ENCODE measurements at regions not wholly inside any gene's neighbourhood (a gene's known extent, or its start where the extent isn't known, plus 50 kb on each side); places are given as distances from the start of the nearest gene placed in this dataset.

- Histone ChIP-seq H3K9me3 (ENCODE audit: control insufficient read depth, low read length) (peaks cover 7% of the 10 kb centered on the region), H2AFZ (ENCODE audit: low read depth, low read length) (no peak overlapping the region), H2AK5ac (ENCODE audit: low read length, severe bottlenecking) (no peak overlapping the region), H2BK5ac (ENCODE audit: low read depth, low read length, poor library complexity, severe bottlenecking) (no peak overlapping the region), H3K23ac (ENCODE audit: low read length in 2 of 2) (no peak overlapping the region), H3K18ac (ENCODE audit: low read depth in 1 of 2, low read length in 2 of 2) (no peak overlapping the region), H2BK120ac (ENCODE audit: low read depth, low read length) (no peak overlapping the region), H3K79me1 (replicated peaks; ENCODE audit: low read length, poor library complexity, severe bottlenecking) (no peaks in the 10 kb centered on the region), H4K8ac (ENCODE audit: low read length) (no peak overlapping the region), H3K4ac (ENCODE audit: low read depth in 1 of 2, low read length in 2 of 2) (no peak overlapping the region), H3K4me1 (ENCODE audit: control insufficient read depth, insufficient read depth, low read depth, low read length) (no peaks in the 10 kb centered on the region), H3K14ac (ENCODE audit: low read length in 2 of 2) (no peak overlapping the region), H3K27me3 (ENCODE audit: control insufficient read depth in 1 of 2, insufficient read depth in 1 of 2, low read length in 2 of 2) (no peaks in the 10 kb centered on the region), H3K4me2 (ENCODE audit: low read length, poor library complexity, severe bottlenecking) (no peak overlapping the region), H2BK12ac (ENCODE audit: low read length in 2 of 2) (no peak overlapping the region), H4K91ac (ENCODE audit: low read length) (no peak overlapping the region), H2BK15ac (ENCODE audit: low read depth, poor library complexity, severe bottlenecking) (no peak overlapping the region), H3K36me3 (ENCODE audit: control insufficient read depth in 1 of 2, insufficient read depth in 2 of 2, low read depth in 1 of 2, low read length in 2 of 2) (no peaks in the 10 kb centered on the region), H3K4me3 (ENCODE audit: insufficient read depth in 1 of 2, low read depth in 1 of 2, low read length in 2 of 2) (no peak overlapping the region), H3K9ac (ENCODE audit: low read length) (no peak overlapping the region), H3K27ac (ENCODE audit: low read length, poor library complexity, severe bottlenecking) (no peak overlapping the region)
- DNase-seq: no peak
- 67% methylated on average over 1 of the region's 1 CpG for WGBS
These were observed 784.1 kb downstream of the MAT2B start for GRCh38 chr5:164289526-164289925.

DNA sequence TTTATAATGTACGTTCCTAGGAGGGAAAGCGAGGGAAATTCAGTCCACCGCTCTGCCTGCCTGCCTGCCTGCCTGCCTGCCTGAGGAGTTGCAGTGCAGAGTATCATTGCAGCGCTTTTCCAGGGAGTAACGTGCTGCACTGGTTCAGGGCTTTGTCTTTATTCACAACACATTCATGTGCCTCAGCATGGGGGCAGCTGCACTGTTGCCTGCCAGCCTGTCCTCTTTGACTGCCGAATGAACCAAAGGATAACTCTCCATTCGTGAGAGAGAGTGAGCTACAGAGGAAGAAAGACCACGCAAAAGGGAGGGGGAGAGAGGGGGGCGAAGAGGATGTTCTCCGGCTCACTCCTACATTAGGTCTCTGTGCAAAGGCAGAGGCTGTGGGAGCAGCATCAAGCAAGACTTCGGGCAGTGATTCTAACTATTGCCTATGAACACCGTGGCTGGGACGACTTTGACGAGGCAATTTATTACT is 791.2 kb downstream of the MAT2B start:
- no peaks in the 10 kb centered on the region for H3K36me3 ChIP-seq (ENCODE audit: control insufficient read depth in 1 of 2, insufficient read depth in 2 of 2, low read depth in 1 of 2, low read length in 2 of 2)
- H2AFZ ChIP-seq (ENCODE audit: low read depth, low read length): peak overlapping the region; percentile 30
- H2AK5ac ChIP-seq (ENCODE audit: low read length, severe bottlenecking): no peak overlapping the region
- no peak overlapping the region for H4K8ac ChIP-seq (ENCODE audit: low read length)
- no peaks in the 10 kb centered on the region for H3K9me3 ChIP-seq (ENCODE audit: control insufficient read depth, low read length)
- peak overlapping the region in 1 of 2 experiments; percentile 16 for H3K18ac ChIP-seq (ENCODE audit: low read depth in 1 of 2, low read length in 2 of 2)
- no peak overlapping the region for H2BK5ac ChIP-seq (ENCODE audit: low read depth, low read length, poor library complexity, severe bottlenecking)
- H3K4me1 ChIP-seq (ENCODE audit: control insufficient read depth, insufficient read depth, low read depth, low read length): no peaks in the 10 kb centered on the region
- H3K4me2 ChIP-seq (ENCODE audit: low read length, poor library complexity, severe bottlenecking): peak overlapping the region; percentile 40
- no peak overlapping the region for H3K23ac ChIP-seq (ENCODE audit: low read length in 2 of 2)
- peak; percentile 22 for DNase-seq
- no peaks in the 10 kb centered on the region for H3K27me3 ChIP-seq (ENCODE audit: control insufficient read depth in 1 of 2, insufficient read depth in 1 of 2, low read length in 2 of 2)
- H3K79me1 ChIP-seq (replicated peaks; ENCODE audit: low read length, poor library complexity, severe bottlenecking): no peaks in the 10 kb centered on the region
- no peak overlapping the region for H4K91ac ChIP-seq (ENCODE audit: low read length)
- WGBS: 9% methylated on average over 14 of the region's 14 CpGs
- H3K9ac ChIP-seq (ENCODE audit: low read length): peak overlapping the region; percentile 75
- H2BK120ac ChIP-seq (ENCODE audit: low read depth, low read length): no peak overlapping the region
- H2BK12ac ChIP-seq (ENCODE audit: low read length in 2 of 2): no peak overlapping the region
- H3K27ac ChIP-seq (ENCODE audit: low read length, poor library complexity, severe bottlenecking): no peak overlapping the region
- no peak overlapping the region for H2BK15ac ChIP-seq (ENCODE audit: low read depth, poor library complexity, severe bottlenecking)
- peak overlapping the region in 1 of 2 experiments; percentile 80 for H3K4me3 ChIP-seq (ENCODE audit: insufficient read depth in 1 of 2, low read depth in 1 of 2, low read length in 2 of 2)
- H3K4ac ChIP-seq (ENCODE audit: low read depth in 1 of 2, low read length in 2 of 2): no peak overlapping the region
- H3K14ac ChIP-seq (ENCODE audit: low read length in 2 of 2): peak overlapping the region in 1 of 2 experiments; percentile 53

- no peak overlapping the region for H2BK12ac ChIP-seq (ENCODE audit: low read length in 2 of 2)
- no peak overlapping the region for H3K4ac ChIP-seq (ENCODE audit: low read depth in 1 of 2, low read length in 2 of 2)
- H2BK120ac ChIP-seq (ENCODE audit: low read depth, low read length): no peak overlapping the region
- no peaks in the 10 kb centered on the region for H3K9me3 ChIP-seq (ENCODE audit: control insufficient read depth, low read length)
- H3K27ac ChIP-seq (ENCODE audit: low read length, poor library complexity, severe bottlenecking): no peak overlapping the region
- H3K4me3 ChIP-seq (ENCODE audit: insufficient read depth in 1 of 2, low read depth in 1 of 2, low read length in 2 of 2): peak overlapping the region in 1 of 2 experiments; percentile 80
- H3K27me3 ChIP-seq (ENCODE audit: control insufficient read depth in 1 of 2, insufficient read depth in 1 of 2, low read length in 2 of 2): no peaks in the 10 kb centered on the region
- no peak overlapping the region for H3K14ac ChIP-seq (ENCODE audit: low read length in 2 of 2)
- no peak overlapping the region for H2AK5ac ChIP-seq (ENCODE audit: low read length, severe bottlenecking)
- no peak overlapping the region for H4K91ac ChIP-seq (ENCODE audit: low read length)
- no CpG with 5 or more reads among the region's 2 CpGs for WGBS
- no peaks in the 10 kb centered on the region for H3K36me3 ChIP-seq (ENCODE audit: control insufficient read depth in 1 of 2, insufficient read depth in 2 of 2, low read depth in 1 of 2, low read length in 2 of 2)
- H2BK5ac ChIP-seq (ENCODE audit: low read depth, low read length, poor library complexity, severe bottlenecking): no peak overlapping the region
- no peak overlapping the region for H2AFZ ChIP-seq (ENCODE audit: low read depth, low read length)
- no peak for DNase-seq
- H2BK15ac ChIP-seq (ENCODE audit: low read depth, poor library complexity, severe bottlenecking): no peak overlapping the region
- H3K18ac ChIP-seq (ENCODE audit: low read depth in 1 of 2, low read length in 2 of 2): no peak overlapping the region
- H3K23ac ChIP-seq (ENCODE audit: low read length in 2 of 2): no peak overlapping the region
- peak overlapping the region; percentile 17 for H3K9ac ChIP-seq (ENCODE audit: low read length)
- H3K4me2 ChIP-seq (ENCODE audit: low read length, poor library complexity, severe bottlenecking): no peak overlapping the region
- no peaks in the 10 kb centered on the region for H3K79me1 ChIP-seq (replicated peaks; ENCODE audit: low read length, poor library complexity, severe bottlenecking)
- H4K8ac ChIP-seq (ENCODE audit: low read length): no peak overlapping the region
- H3K4me1 ChIP-seq (ENCODE audit: control insufficient read depth, insufficient read depth, low read depth, low read length): no peaks in the 10 kb centered on the region
These were observed 792.7 kb downstream of the MAT2B start for GRCh38 chr5:164298165-164298564.

DNA sequence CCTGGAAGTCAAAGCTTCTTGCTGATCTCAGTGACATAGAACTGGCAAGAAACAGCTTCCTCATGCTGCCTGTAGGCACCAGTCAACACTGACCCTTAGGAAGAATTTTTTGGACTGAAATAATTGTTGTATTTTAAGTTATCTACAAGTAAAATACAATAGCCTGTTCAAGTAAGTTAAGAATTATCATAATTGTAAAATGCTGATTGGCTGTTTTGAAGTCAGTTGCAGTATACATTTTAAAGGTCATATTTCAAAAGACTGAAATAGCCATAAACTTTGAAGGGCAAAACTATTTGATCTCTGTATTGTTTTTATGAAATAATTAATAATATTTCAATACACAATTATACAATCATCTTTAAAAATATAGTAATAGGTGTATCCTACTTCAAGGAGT is 794.9 kb downstream of the MAT2B start:
- Histone ChIP-seq H2AK5ac (ENCODE audit: low read length, severe bottlenecking) (no peak overlapping the region), H3K4me1 (ENCODE audit: control insufficient read depth, insufficient read depth, low read depth, low read length) (no peaks in the 10 kb centered on the region), H3K9me3 (ENCODE audit: control insufficient read depth, low read length) (no peaks in the 10 kb centered on the region), H3K27ac (ENCODE audit: low read length, poor library complexity, severe bottlenecking) (no peak overlapping the region), H2BK5ac (ENCODE audit: low read depth, low read length, poor library complexity, severe bottlenecking) (no peak overlapping the region), H3K4me3 (ENCODE audit: insufficient read depth in 1 of 2, low read depth in 1 of 2, low read length in 2 of 2) (peak overlapping the region in 1 of 2 experiments; percentile 80), H3K27me3 (ENCODE audit: control insufficient read depth in 1 of 2, insufficient read depth in 1 of 2, low read length in 2 of 2) (no peaks in the 10 kb centered on the region), H3K23ac (ENCODE audit: low read length in 2 of 2) (no peak overlapping the region), H3K14ac (ENCODE audit: low read length in 2 of 2) (no peak overlapping the region), H3K79me1 (replicated peaks; ENCODE audit: low read length, poor library complexity, severe bottlenecking) (no peaks in the 10 kb centered on the region), H3K9ac (ENCODE audit: low read length) (no peak overlapping the region), H2BK12ac (ENCODE audit: low read length in 2 of 2) (no peak overlapping the region), H2BK15ac (ENCODE audit: low read depth, poor library complexity, severe bottlenecking) (no peak overlapping the region), H3K4ac (ENCODE audit: low read depth in 1 of 2, low read length in 2 of 2) (no peak overlapping the region), H2AFZ (ENCODE audit: low read depth, low read length) (no peak overlapping the region), H3K36me3 (ENCODE audit: control insufficient read depth in 1 of 2, insufficient read depth in 2 of 2, low read depth in 1 of 2, low read length in 2 of 2) (no peaks in the 10 kb centered on the region), H4K8ac (ENCODE audit: low read length) (no peak overlapping the region), H3K18ac (ENCODE audit: low read depth in 1 of 2, low read length in 2 of 2) (no peak overlapping the region), H2BK120ac (ENCODE audit: low read depth, low read length) (no peak overlapping the region), H4K91ac (ENCODE audit: low read length) (no peak overlapping the region), H3K4me2 (ENCODE audit: low read length, poor library complexity, severe bottlenecking) (no peak overlapping the region)
- DNase-seq: no peak
